Omental fat pad (tissue), 3 donors: ENCODE measurements at regions not wholly inside any gene's neighbourhood (a gene's known extent, or its start where the extent isn't known, plus 50 kb on each side); places are given as distances from the start of the nearest gene placed in this dataset.

Experiments
- ATAC-seq: fragments of 150-250 bp; one replicate; pipeline ENCODE4 v1.9.1; 2016; ENCODE audit warnings: mild to moderate bottlenecking, moderate library complexity; ENCODE audit not compliant: low FRiP score
- DNase-seq: peaks from one replicate; pipeline ENCODE4 v3.0.0-alpha.2; 2019; ENCODE audit warnings: low spot score
- CTCF ChIP-seq, 3 donors: fragments of 450-650 bp; IDR thresholded peaks; one replicate each; pipeline ENCODE4 v1.5.1; 2016 to 2017; ENCODE audit warnings: antibody characterized with exemption in 3 of 3, mild to moderate bottlenecking in 3 of 3, moderate library complexity in 2 of 3

- no peak for TF ChIP-seq CTCF (IDR thresholded peaks at IDR 0.05)
- DNase-seq = no peak
- no peak for ATAC-seq
Measured at GRCh38 chr3:66738625-66739365, 238.0 kb upstream of the LRIG1 start.

- no peak for TF ChIP-seq CTCF (IDR thresholded peaks at IDR 0.05)
- DNase-seq (no peak), ATAC-seq (no peak)
Measured at GRCh38 chr3:66740260-66740659, 239.4 kb upstream of the LRIG1 start.

GRCh38 chr3:66744521-66744920, 243.7 kb upstream of the LRIG1 start:
- no peak for ATAC-seq
- no peak for TF ChIP-seq CTCF (IDR thresholded peaks at IDR 0.05)
- DNase-seq = no peak

- no peak for TF ChIP-seq CTCF (IDR thresholded peaks at IDR 0.05)
- no peak for DNase-seq
- no peak for ATAC-seq
Measured at GRCh38 chr3:66744986-66745385, 244.2 kb upstream of the LRIG1 start.

- no peak for TF ChIP-seq CTCF (IDR thresholded peaks at IDR 0.05)
- no peak for DNase-seq
- ATAC-seq = no peak
Measured at GRCh38 chr3:66747261-66747660, 246.4 kb upstream of the LRIG1 start.

GRCh38 chr3:66747696-66748095, 246.9 kb upstream of the LRIG1 start:
- TF ChIP-seq CTCF (IDR thresholded peaks at IDR 0.05) = no peak
- no peak for DNase-seq
- no peak for ATAC-seq

- no peak for DNase-seq
- ATAC-seq = no peak
- TF ChIP-seq CTCF (IDR thresholded peaks at IDR 0.05) = no peak
Measured at GRCh38 chr3:66748175-66748876, 247.5 kb upstream of the LRIG1 start.
